Endothelial cell of umbilical vein (primary cell): ENCODE measurements at regions not wholly inside any gene's neighbourhood (a gene's known extent, or its start where the extent isn't known, plus 50 kb on each side); places are given as distances from the start of the nearest gene placed in this dataset.

ENCODE experiments used
- CTCF ChIP-seq, 2 donors: IDR thresholded peaks; 1 replicate in 1 of 2; 2 replicates in 1 of 2; pipeline ENCODE4 v1.5.1; 2011; ENCODE audit warnings: low read length in 2 of 2, mild to moderate bottlenecking in 2 of 2, moderate library complexity in 2 of 2, control low read depth in 1 of 2, inconsistent platforms in 1 of 2, low read depth in 1 of 2; ENCODE audit not compliant: insufficient read depth in 1 of 2; ENCODE audit errors: extremely low read depth in 1 of 2
- EZH2 ChIP-seq: IDR thresholded peaks from 2 replicates; pipeline ENCODE4 v1.6.1; 2012; ENCODE audit warnings: borderline replicate concordance, low read depth, mild to moderate bottlenecking, moderate library complexity, low read length, inconsistent platforms; ENCODE audit not compliant: severe bottlenecking
- GATA2 ChIP-seq: IDR thresholded peaks from 2 replicates; pipeline ENCODE4 v1.7.0; 2011; ENCODE audit warnings: low read depth, mild to moderate bottlenecking, moderate library complexity, mixed read lengths, low read length; ENCODE audit not compliant: insufficient read length, insufficient read depth
- JUN ChIP-seq: IDR thresholded peaks from 2 replicates; pipeline ENCODE4 v1.6.1; 2011; ENCODE audit warnings: borderline replicate concordance, low read depth; ENCODE audit not compliant: insufficient read length, insufficient read depth
- POLR2A ChIP-seq: IDR thresholded peaks from 2 replicates; pipeline ENCODE4 v1.6.1; 2012; ENCODE audit warnings: low read depth, mild to moderate bottlenecking, control low read depth, low read length
- POLR2AphosphoS5 ChIP-seq: IDR thresholded peaks from 2 replicates; pipeline ENCODE4 v1.6.1; 2012; ENCODE audit warnings: low read depth, mild to moderate bottlenecking, control low read depth, low read length, moderate library complexity; ENCODE audit not compliant: insufficient read depth

DNA sequence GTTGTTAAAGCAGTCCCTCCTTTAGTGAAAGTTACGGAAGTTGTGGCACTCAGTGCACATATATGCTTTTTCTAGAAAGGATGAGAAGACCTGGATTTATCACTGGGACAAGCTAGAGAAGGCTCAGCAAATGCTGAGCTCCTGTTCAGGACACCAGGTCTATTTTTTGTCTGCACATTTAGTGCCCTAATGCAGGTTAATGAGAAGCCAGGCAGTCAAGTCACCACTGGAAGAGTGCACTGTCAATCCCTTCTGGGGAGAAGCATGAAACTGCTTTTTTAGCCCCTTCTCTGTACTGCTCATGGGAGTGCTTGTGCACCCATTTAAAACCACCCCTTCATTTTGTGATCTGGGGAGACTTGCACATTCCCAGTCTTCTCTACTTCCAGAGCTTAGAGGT is 624.1 kb upstream of the USP24 start:
- TF ChIP-seq POLR2A (no peak), CTCF (IDR thresholded peaks at IDR 0.05; ENCODE audit: extremely low read depth in 1 of 2, insufficient read depth in 1 of 2, low read depth in 1 of 2, low read length in 2 of 2) (no peak), POLR2AphosphoS5 (no peak), EZH2 (no peak), JUN (no peak), GATA2 (no peak)
